H1 (cell line): ENCODE measurements at regions not wholly inside any gene's neighbourhood (a gene's known extent, or its start where the extent isn't known, plus 50 kb on each side); places are given as distances from the start of the nearest gene placed in this dataset.

ENCODE experiments used
- CTCF ChIA-PET: fragments of 300-600 bp; sonication (Branson Sonifier 250); formaldehyde crosslinking; loops from one replicate; lab custom pipeline; 2021; ENCODE audit not compliant: partially characterized antibody; lab: Charles Lee
- POLR2A ChIA-PET: fragments of 300-600 bp; sonication (Branson Sonifier 250); formaldehyde crosslinking; loops from one replicate; lab custom pipeline; 2021; ENCODE audit warnings: inconsistent platforms; ENCODE audit not compliant: partially characterized antibody; lab: Charles Lee
- DNase-seq, 2 experiments: peaks; one replicate each; pipeline versions ENCODE4 v3.0.0 to v3.0.0-alpha.2; 2010 to 2022; ENCODE audit warnings: low spot score in 2 of 2, low read depth in 1 of 2, mixed read lengths in 1 of 2
- FAIRE-seq: peaks from 2 replicates; lab custom pipeline; 2011; peaks lifted over from hg19 to GRCh38; lab: Jason Lieb, UNC
- H2AFZ ChIP-seq: 2 replicates; pipeline ENCODE4 v1.8.1; 2012; ENCODE audit warnings: low read length, inconsistent platforms
- H2AK5ac ChIP-seq: 2 replicates; pipeline ENCODE4 v1.6.1; 2013; ENCODE audit warnings: low read depth, low read length
- H2BK120ac ChIP-seq: replicated peaks from 2 replicates; pipeline ENCODE3; 2013; ENCODE audit warnings: low read depth, low read length, inconsistent platforms
- H2BK12ac ChIP-seq: 2 replicates; pipeline ENCODE4 v1.6.1; 2013; ENCODE audit warnings: low read depth, low read length
- H2BK15ac ChIP-seq: 2 replicates; pipeline ENCODE4 v1.6.1; 2013; ENCODE audit warnings: low read length
- H2BK20ac ChIP-seq: 2 replicates; pipeline ENCODE4 v1.6.1; 2013; ENCODE audit warnings: low read length
- H2BK5ac ChIP-seq: 2 replicates; pipeline ENCODE4 v1.6.1; 2013; ENCODE audit warnings: low read depth, low read length
- H3K14ac ChIP-seq: 2 replicates; pipeline ENCODE4 v1.6.1; 2013; ENCODE audit warnings: inconsistent platforms; ENCODE audit not compliant: insufficient read length
- H3K18ac ChIP-seq: 2 replicates; pipeline ENCODE4 v1.6.1; 2013; ENCODE audit warnings: low read length; ENCODE audit errors: extremely low read depth
- H3K23ac ChIP-seq: 2 replicates; pipeline ENCODE4 v1.6.1; 2013; ENCODE audit warnings: inconsistent platforms; ENCODE audit not compliant: insufficient read length
- H3K23me2 ChIP-seq: 2 replicates; pipeline ENCODE4 v1.6.1; 2013; ENCODE audit warnings: low read depth, low read length
- H3K27ac ChIP-seq: 2 replicates; pipeline ENCODE4 v1.6.1; 2011; ENCODE audit warnings: low read depth, low read length, inconsistent platforms
- H3K27me3 ChIP-seq, 4 experiments: replicated peaks in 1 of 4; 1 replicate in 1 of 4; 2 replicates in 3 of 4; pipeline versions ENCODE4 v1.6.1 to v1.8.1; 2011 to 2013; ENCODE audit warnings: low read length in 3 of 4, mild to moderate bottlenecking in 3 of 4, inconsistent platforms in 2 of 4, mixed read lengths in 2 of 4, moderate library complexity in 1 of 4; ENCODE audit not compliant: control insufficient read depth in 3 of 4, insufficient read depth in 3 of 4; ENCODE audit errors: extremely low read depth in 1 of 4
- H3K36me3 ChIP-seq, 4 experiments: 2 replicates each; pipeline versions ENCODE4 v1.6.1 to v1.8.1; 2011 to 2013; ENCODE audit warnings: mild to moderate bottlenecking in 4 of 4, low read length in 3 of 4, moderate library complexity in 2 of 4, control low read depth in 1 of 4, inconsistent platforms in 1 of 4; ENCODE audit not compliant: insufficient read depth in 4 of 4, control insufficient read depth in 2 of 4
- H3K4ac ChIP-seq: replicated peaks from 2 replicates; pipeline ENCODE3; 2013; ENCODE audit warnings: low read length, low read depth, mixed read lengths, inconsistent platforms; ENCODE audit not compliant: insufficient read length
- H3K4me1 ChIP-seq, 4 experiments: replicated peaks in 1 of 4; 1 replicate in 1 of 4; 2 replicates in 3 of 4; pipeline versions ENCODE4 v1.6.1 to v1.8.1; 2011 to 2013; ENCODE audit warnings: low read length in 3 of 4, inconsistent platforms in 2 of 4, mixed read lengths in 1 of 4; ENCODE audit not compliant: insufficient read depth in 4 of 4, control insufficient read depth in 3 of 4
- H3K4me2 ChIP-seq, 2 experiments: 2 replicates each; pipeline versions ENCODE4 v1.6.1 to v1.8.1; 2011 to 2013; ENCODE audit warnings: low read depth in 2 of 2, low read length in 2 of 2, control low read depth in 1 of 2, inconsistent platforms in 1 of 2, mild to moderate bottlenecking in 1 of 2; ENCODE audit not compliant: insufficient read depth in 1 of 2
- H3K4me3 ChIP-seq, 4 experiments: fragments of 200-600, 300-600 bp in 1 of 4; sonication (generic), shearing (Covaris generic), sonication (Bioruptor Twin) in 1 of 4; 2 replicates each; pipeline versions ENCODE4 v1.5.1 to v1.8.1; 2011 to 2016; ENCODE audit warnings: low read length in 4 of 4, low read depth in 3 of 4, control low read depth in 2 of 4, inconsistent platforms in 2 of 4, mild to moderate bottlenecking in 2 of 4, mixed read lengths in 1 of 4, moderate library complexity in 1 of 4; ENCODE audit not compliant: insufficient read depth in 2 of 4; ENCODE audit errors: extremely low read depth in 1 of 4
- H3K56ac ChIP-seq: replicated peaks from 2 replicates; pipeline ENCODE3; 2013; ENCODE audit warnings: low read depth, mild to moderate bottlenecking, mixed read lengths, low read length, inconsistent platforms; ENCODE audit not compliant: insufficient read length
- H3K79me1 ChIP-seq: 2 replicates; pipeline ENCODE4 v1.6.1; 2013; ENCODE audit warnings: low read depth, low read length, control low read depth
- H3K79me2 ChIP-seq, 2 experiments: 2 replicates each; pipeline versions ENCODE4 v1.6.1 to v1.8.1; 2012 to 2013; ENCODE audit warnings: low read length in 2 of 2, mild to moderate bottlenecking in 2 of 2, inconsistent platforms in 1 of 2; ENCODE audit not compliant: insufficient read depth in 2 of 2, control insufficient read depth in 1 of 2
- H3K9ac ChIP-seq, 4 experiments: replicated peaks in 1 of 4; 1 replicate in 1 of 4; 2 replicates in 3 of 4; pipeline versions ENCODE4 v1.6.1 to v1.8.1; 2011 to 2013; ENCODE audit warnings: low read depth in 3 of 4, low read length in 3 of 4, control low read depth in 2 of 4, mild to moderate bottlenecking in 2 of 4, moderate library complexity in 2 of 4, inconsistent platforms in 1 of 4; ENCODE audit errors: extremely low read depth in 1 of 4
- H3K9me3 ChIP-seq, 2 experiments: 2 replicates each; pipeline versions ENCODE4 v1.6.1 to v1.8.1; 2012 to 2013; ENCODE audit warnings: mild to moderate bottlenecking in 2 of 2, moderate library complexity in 2 of 2, control low read depth in 1 of 2, inconsistent platforms in 1 of 2, low read depth in 1 of 2, low read length in 1 of 2, mixed read lengths in 1 of 2; ENCODE audit not compliant: insufficient read depth in 2 of 2
- H4K20me1 ChIP-seq, 2 experiments: replicated peaks in 1 of 2; 2 replicates each; pipeline versions ENCODE3 to v1.8.1; 2011 to 2013; ENCODE audit warnings: inconsistent platforms in 2 of 2, low read length in 2 of 2, mild to moderate bottlenecking in 1 of 2; ENCODE audit not compliant: insufficient read depth in 2 of 2, control insufficient read depth in 1 of 2
- H4K5ac ChIP-seq: 2 replicates; pipeline ENCODE4 v1.6.1; 2013; ENCODE audit warnings: low read length, low read depth, mixed read lengths, inconsistent platforms; ENCODE audit not compliant: insufficient read length
- H4K8ac ChIP-seq: 2 replicates; pipeline ENCODE4 v1.8.0; 2013; ENCODE audit warnings: mild to moderate bottlenecking, moderate library complexity, low read length, inconsistent platforms; ENCODE audit not compliant: insufficient read depth; ENCODE audit errors: extremely low read depth
- H4K91ac ChIP-seq: replicated peaks from 2 replicates; pipeline ENCODE3; 2013; ENCODE audit warnings: low read length, mixed read lengths, inconsistent platforms; ENCODE audit not compliant: insufficient read length
- BCL11A ChIP-seq, 2 experiments: IDR thresholded peaks; one replicate each; pipeline ENCODE4 v1.6.1; 2011; ENCODE audit warnings: low read depth in 2 of 2, low read length in 2 of 2, mild to moderate bottlenecking in 2 of 2
- CBX8 ChIP-seq: fragments of 300-800, 300-1000 bp; sonication (generic); IDR thresholded peaks from 2 replicates; pipeline ENCODE4 v1.7.1; 2016; ENCODE audit warnings: low read depth, low read length, borderline replicate concordance
- EP300 ChIP-seq, 2 experiments: IDR thresholded peaks; 1 replicate in 1 of 2; 2 replicates in 1 of 2; pipeline ENCODE4 v1.6.1; 2011 to 2012; ENCODE audit warnings: low read depth in 2 of 2, low read length in 2 of 2, mild to moderate bottlenecking in 2 of 2, borderline replicate concordance in 1 of 2, inconsistent platforms in 1 of 2, moderate library complexity in 1 of 2
- SIX5 ChIP-seq: IDR thresholded peaks from 2 replicates; pipeline ENCODE4 v1.6.1; 2011; ENCODE audit warnings: mild to moderate bottlenecking, low read depth, low read length
- WGBS, 2 experiments: shearing (Covaris generic) in 1 of 2; methylation state at CpG; one replicate each; pipeline versions ENCODE4 v1.1.6 to v1.1.7; 2013 to 2015; ENCODE audit warnings: low lambda C conversion rate in 2 of 2, mixed read lengths in 2 of 2, inconsistent platforms in 1 of 2, low coverage in 1 of 2, missing lambda C conversion rate in 1 of 2; ENCODE audit not compliant: insufficient replicate concordance in 2 of 2, insufficient coverage in 1 of 2, insufficient read length in 1 of 2; ENCODE audit errors: extremely low coverage in 1 of 2, missing lambda C conversion rate in 1 of 2; 5-methylcytosine and 5-hydroxymethylcytosine counted together

- DNase-seq, result no peak
- H2AK5ac ChIP-seq, result no peak overlapping the region
- peaks cover 2 to 20% (median 19%) of the 10 kb centered on the region in 4 experiments for H3K27me3 ChIP-seq
- no peaks in the 10 kb centered on the region for H3K36me3 ChIP-seq
- no peak overlapping the region for H2BK12ac ChIP-seq
- no peak overlapping the region for H2BK5ac ChIP-seq
- peaks cover 0 to 10% of the 10 kb centered on the region in 2 experiments for H4K20me1 ChIP-seq
- H3K79me1 ChIP-seq, result peaks cover 4% of the 10 kb centered on the region; the same call in 1 of the 2 replicates
- no peak overlapping the region for H4K91ac ChIP-seq
- H2AFZ ChIP-seq, result peak overlapping the region; percentile 64; the same call in 1 of the 2 replicates
- H3K18ac ChIP-seq, result no peak overlapping the region
- peaks cover 13% of the 10 kb centered on the region for H3K23me2 ChIP-seq
- ChIA-PET POLR2A (interaction anchor here (1.0 to 1.4 kb wide), 2 partner anchors 9 to 27 kb away, joined by 3 read pairs; no protein-coding TSS in a partner anchor), CTCF (interaction anchor here (0.8 to 4.8 kb wide), 10 partner anchors 8 to 319 kb away, joined by 3 to 42 read pairs (median 4); no protein-coding TSS in a partner anchor)
- no peak overlapping the region for H3K23ac ChIP-seq
- 0 out of 7 replicates have a peak overlapping the region, but pooled peaks of 1 of the 4 experiments have one; percentile 44 for H3K9ac ChIP-seq
- H3K56ac ChIP-seq, result no peak overlapping the region
- peaks cover 0 to 11% of the 10 kb centered on the region in 2 experiments; a peak in 2 of 4 replicates for H3K79me2 ChIP-seq
- no peaks in the 10 kb centered on the region for H3K9me3 ChIP-seq
- peak overlapping the region; percentile 84 to 98 for H3K4me2 ChIP-seq
- no peak overlapping the region for H3K4ac ChIP-seq
- 13% methylated on average over 11 of the region's 11 CpGs; no CpG with 5 or more reads in 1 of the 2 experiments for WGBS, 2 experiments
- no peak overlapping the region for H2BK120ac ChIP-seq
- no peak for FAIRE-seq
- H3K27ac ChIP-seq, result no peak overlapping the region
- H3K4me3 ChIP-seq, result peak overlapping the region; percentile 63 to 77 (median 70)
- H4K5ac ChIP-seq, result no peak overlapping the region
- no peak overlapping the region for H2BK20ac ChIP-seq
- H4K8ac ChIP-seq, result no peak overlapping the region
- H2BK15ac ChIP-seq, result no peak overlapping the region; the same call in 1 of the 2 replicates
- H3K14ac ChIP-seq, result no peak overlapping the region
- H3K4me1 ChIP-seq, result peaks cover 8 to 11% (median 10%) of the 10 kb centered on the region in 4 experiments; a peak in 6 of 7 replicates
- TF ChIP-seq SIX5 (no peak), BCL11A (IDR thresholded peaks at IDR 0.05; ENCODE audit: low read depth in 2 of 2, low read length in 2 of 2) (no peak), EP300 (IDR thresholded peaks at IDR 0.05; ENCODE audit: borderline replicate concordance in 1 of 2, low read depth in 2 of 2, low read length in 2 of 2) (no peak), CBX8 (no peak)
Observed at GRCh38 chr1:58248791-58249190, 297.7 kb downstream of the OMA1 start.
